ENCODE measurements at regions not wholly inside any gene's neighbourhood (a gene's known extent, or its start where the extent isn't known, plus 50 kb on each side); places are given as distances from the start of the nearest gene placed in this dataset.

DNA sequence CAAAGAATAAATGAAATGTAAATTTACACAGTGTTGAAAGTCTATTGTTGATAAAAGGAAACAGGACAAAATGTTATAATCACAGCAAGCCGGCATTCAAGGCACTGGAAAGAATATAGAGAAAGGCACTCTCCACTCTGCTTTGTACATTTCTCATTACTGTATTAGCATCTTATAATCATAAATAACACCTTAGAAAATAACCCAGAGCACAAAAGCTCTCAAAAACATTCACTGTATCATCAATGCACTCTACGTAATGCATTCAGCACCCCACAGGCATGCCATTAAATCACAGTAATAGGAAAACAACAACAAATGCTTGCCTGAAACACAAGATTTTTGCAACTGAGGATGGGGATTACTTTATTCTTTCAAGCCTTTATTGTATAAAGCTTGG lies 75.3 kb upstream of the TRPC3 start:
- no peak for DNase-seq

DNA sequence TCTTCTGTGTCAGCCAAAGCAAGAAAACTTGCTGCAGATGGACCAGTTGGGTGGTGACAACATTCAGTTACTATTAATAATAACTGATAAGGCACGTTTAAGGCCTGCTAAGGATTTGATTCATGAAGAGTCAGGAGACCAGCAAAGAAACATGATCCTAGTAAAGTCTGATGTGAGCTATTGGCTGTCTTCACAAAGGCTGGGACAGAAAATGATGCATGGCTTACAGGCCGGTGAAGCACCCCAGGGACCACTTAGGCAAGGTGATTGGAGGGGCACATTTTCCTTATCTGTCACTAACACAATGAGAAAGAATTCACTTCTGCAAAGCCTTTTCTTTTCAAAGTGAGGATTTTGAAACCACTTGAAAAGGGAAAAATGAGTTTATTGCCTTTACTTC lies 65.4 kb upstream of the TRPC3 start:
- DNase-seq, result no peak

DNA sequence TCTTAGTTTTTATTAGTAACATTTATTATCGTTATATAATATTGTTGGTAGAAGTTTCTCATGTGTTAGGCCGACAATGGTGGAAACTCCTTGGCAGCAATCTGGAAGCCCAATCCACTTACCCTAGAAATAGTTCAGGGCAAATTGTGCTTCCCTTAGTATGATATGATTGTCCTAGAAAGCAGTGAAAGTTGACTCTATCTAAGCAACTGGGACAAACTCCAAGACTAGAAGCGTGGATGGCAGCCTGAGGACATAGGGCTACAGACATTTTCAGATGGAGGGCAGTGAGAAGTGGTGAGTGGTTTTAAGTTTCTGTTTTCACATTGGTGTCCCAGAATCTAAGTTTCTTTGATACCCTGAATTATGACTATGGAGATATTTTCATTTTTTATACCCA lies 63.3 kb upstream of the TRPC3 start:
- no peak for DNase-seq

DNA sequence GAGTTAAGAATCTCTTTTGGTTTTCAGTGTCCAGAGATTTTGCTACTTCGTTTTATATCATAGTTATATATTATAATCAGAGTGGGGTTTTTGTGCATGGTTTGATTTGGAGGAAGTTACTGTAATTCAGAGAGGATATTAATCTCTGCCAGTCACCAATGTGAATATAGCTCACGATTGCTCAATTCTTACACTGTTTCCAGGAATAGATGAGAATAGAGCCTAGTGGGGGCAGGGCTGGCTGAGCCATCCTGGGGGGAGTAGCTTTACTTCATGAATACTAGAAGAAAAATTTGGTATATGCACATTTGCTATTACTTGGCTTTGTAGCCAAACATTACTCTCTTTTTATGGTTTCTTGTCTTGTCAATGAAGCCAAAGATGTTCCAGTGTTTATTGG lies 60.9 kb upstream of the TRPC3 start:
- DNase-seq, result no peak

DNA sequence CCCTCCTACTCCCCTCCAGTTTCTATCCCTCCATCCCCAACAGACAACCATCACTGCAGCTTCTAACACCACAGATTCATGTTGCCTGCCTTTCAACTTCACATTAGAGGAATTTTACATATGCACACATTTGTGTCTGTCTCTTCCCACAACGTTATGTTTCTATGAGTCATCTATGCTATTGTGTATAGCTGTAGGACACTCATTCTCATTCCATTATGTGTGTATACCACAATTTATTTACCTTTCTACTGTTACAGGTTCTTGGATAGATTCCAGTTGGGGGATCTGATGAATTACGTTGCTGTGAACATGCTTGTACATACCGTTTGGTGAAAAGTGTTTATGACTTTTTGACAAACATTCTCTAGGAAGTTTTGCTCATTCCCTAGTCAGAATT lies 58.8 kb upstream of the TRPC3 start:
- DNase-seq, result no peak

DNA sequence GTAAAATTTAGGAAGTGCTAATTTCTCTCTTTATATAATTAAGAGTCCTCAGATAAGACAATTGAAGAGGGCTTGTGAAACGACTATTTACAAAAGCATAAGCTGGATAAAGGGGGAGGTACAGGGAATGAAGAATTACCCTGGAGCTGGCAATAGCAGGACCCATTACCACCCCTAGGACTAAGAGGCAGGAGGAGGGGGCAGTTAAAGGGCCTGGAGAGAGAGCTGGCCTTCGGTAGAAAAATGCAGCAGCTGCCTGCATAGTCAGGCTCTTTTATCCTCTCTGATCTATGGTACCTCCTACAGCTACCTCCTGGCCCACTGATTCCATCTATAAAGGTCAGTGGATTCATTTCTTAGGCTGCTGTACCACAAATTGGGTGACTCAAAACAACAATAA lies 57.7 kb upstream of the TRPC3 start:
- DNase-seq, result no peak

DNA sequence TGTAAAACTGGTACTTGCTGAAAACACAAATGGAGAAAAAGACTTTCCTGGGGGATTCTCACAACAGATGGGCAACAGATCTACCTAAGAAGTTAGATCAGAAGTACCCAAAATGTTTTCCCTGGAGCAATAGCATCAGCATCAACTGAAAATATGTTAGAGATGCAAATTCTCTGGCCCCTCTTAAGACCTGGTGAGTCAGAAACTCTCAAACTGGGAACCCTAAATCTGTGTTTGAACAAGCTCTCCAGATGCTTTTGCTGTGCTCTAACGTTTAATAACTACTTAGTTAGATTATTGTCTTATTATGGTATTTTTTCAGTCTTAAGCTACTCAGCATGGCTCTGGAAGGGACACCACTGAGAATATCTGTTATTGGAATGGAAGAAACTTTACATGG lies 55.2 kb upstream of the TRPC3 start:
- DNase-seq, result no peak

DNA sequence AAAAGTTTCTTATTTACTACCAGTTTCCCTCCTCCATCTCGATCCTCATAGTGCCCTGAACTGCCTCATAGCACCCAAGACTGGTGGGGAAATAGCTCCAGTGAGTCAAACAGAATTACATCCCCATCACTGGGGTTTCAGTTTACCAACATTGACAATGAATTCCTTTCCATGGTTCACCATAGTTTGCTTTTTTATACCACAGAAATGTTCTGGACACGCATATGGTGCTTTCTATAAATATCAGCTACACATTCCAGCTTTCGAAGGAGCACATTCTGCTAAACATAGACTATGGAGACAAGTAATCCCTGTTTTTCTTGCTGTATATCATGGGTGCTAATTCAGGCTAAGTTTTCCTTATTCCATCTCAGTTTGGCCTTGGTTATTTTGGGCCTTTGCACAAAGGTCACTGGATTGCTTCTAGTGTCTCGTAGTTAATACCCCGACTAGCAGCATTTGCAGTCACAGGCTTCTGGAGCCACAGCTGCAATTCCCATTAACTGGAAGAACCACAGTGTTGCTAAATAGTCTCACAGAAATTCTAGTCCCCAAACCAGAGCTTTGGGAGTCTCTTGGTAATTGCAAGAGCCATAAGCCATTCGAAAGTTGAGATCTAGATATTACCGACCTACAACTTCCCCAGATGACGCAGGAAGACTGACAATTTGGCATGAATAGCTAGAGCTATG lies 53.4 kb upstream of the TRPC3 start:
- no peak for DNase-seq

DNA sequence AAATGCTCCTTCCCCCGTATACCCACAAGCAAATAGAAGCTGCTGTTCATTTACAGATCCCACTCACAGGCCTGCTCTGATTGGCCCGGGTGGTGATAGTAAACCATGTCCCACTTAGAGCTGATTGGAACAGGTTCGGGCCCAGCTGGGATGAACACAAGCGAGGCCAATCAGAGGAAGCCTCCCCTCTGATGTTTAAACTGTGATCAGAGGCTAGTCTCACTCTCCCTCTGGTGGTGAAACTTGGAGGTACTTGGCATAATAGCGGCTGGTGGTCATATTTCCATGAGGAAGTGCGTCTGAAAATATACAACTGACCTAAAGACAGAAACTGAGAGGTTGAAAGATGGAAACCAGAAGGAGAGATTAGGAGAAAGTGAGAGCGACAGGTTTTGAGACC lies 51.5 kb upstream of the TRPC3 start:
- peak; percentile 38 for DNase-seq
